MM.1S (cell line): ENCODE measurements at regions not wholly inside any gene's neighbourhood (a gene's known extent, or its start where the extent isn't known, plus 50 kb on each side); places are given as distances from the start of the nearest gene placed in this dataset.

Source experiments
- DNase-seq: peaks from one replicate; pipeline ENCODE4 v3.0.0-alpha.2; 2015
- H2AFZ ChIP-seq: fragments of 300-600 bp; sonication (generic); 2 replicates; pipeline ENCODE4 v1.6.0; 2016; ENCODE audit warnings: antibody characterized with exemption, low read length
- H3F3A ChIP-seq: fragments of 300-600 bp; sonication (generic); 2 replicates; pipeline ENCODE4 v1.6.1; 2016; ENCODE audit warnings: mild to moderate bottlenecking, antibody characterized with exemption, low read length, moderate library complexity, mixed read lengths; ENCODE audit not compliant: insufficient read depth
- H3K27ac ChIP-seq: fragments of 300-600 bp; sonication (generic); 2 replicates; pipeline ENCODE4 v1.5.1; 2016; ENCODE audit warnings: mild to moderate bottlenecking, low read length
- H3K27me3 ChIP-seq: fragments of 300-600 bp; sonication (generic); replicated peaks from 2 replicates; pipeline ENCODE4 v1.6.0; 2016; ENCODE audit warnings: low read length; ENCODE audit not compliant: insufficient read depth
- H3K36me3 ChIP-seq: fragments of 300-600 bp; sonication (generic); replicated peaks from 2 replicates; pipeline ENCODE4 v1.6.1; 2016; ENCODE audit warnings: mild to moderate bottlenecking, low read length, mixed read lengths; ENCODE audit not compliant: insufficient read depth
- H3K4me1 ChIP-seq: fragments of 300-600 bp; sonication (generic); 2 replicates; pipeline ENCODE4 v1.6.1; 2016; ENCODE audit warnings: low read length, mixed read lengths
- H3K4me2 ChIP-seq: fragments of 300-600 bp; sonication (generic); 2 replicates; pipeline ENCODE4 v1.6.0; 2016; ENCODE audit warnings: low read depth, low read length
- H3K4me3 ChIP-seq: fragments of 300-600 bp; sonication (generic); 2 replicates; pipeline ENCODE4 v1.5.1; 2016; ENCODE audit warnings: low read length, mixed read lengths
- H3K79me2 ChIP-seq: fragments of 300-600 bp; sonication (generic); 2 replicates; pipeline ENCODE4 v1.6.1; 2016; ENCODE audit warnings: mixed run types, low read length, mixed read lengths
- H3K9ac ChIP-seq: fragments of 300-600 bp; sonication (generic); 2 replicates; pipeline ENCODE4 v1.6.1; 2016; ENCODE audit warnings: low read length, mixed read lengths
- H3K9me2 ChIP-seq: fragments of 300-600 bp; sonication (generic); replicated peaks from 2 replicates; pipeline ENCODE4 v1.6.1; 2016; ENCODE audit warnings: mild to moderate bottlenecking, low read length, mixed read lengths; ENCODE audit not compliant: insufficient read depth
- H3K9me3 ChIP-seq: fragments of 300-600 bp; sonication (generic); replicated peaks from 2 replicates; pipeline ENCODE4 v1.6.1; 2016; ENCODE audit warnings: mild to moderate bottlenecking, low read length, mixed read lengths; ENCODE audit not compliant: insufficient read depth
- H4K20me1 ChIP-seq: fragments of 300-600 bp; sonication (generic); 2 replicates; pipeline ENCODE4 v1.6.1; 2016; ENCODE audit warnings: mild to moderate bottlenecking, low read length, moderate library complexity, mixed read lengths; ENCODE audit not compliant: insufficient read depth
- EZH2 ChIP-seq: fragments of 300-600 bp; sonication (generic); optimal IDR thresholded peaks from 2 replicates; pipeline ENCODE3; 2017; ENCODE audit warnings: low read depth, mild to moderate bottlenecking, antibody characterized with exemption, low read length, mixed read lengths
- EZH2phosphoT487 ChIP-seq: fragments of 300-600 bp; sonication (generic); IDR thresholded peaks from 2 replicates; pipeline ENCODE4 v1.6.1; 2018; ENCODE audit warnings: antibody characterized with exemption, low read length
- TF ChIP-seq, protein P1 (sequence below): fragments of 300-600 bp; sonication (generic); IDR thresholded peaks from 2 replicates; pipeline ENCODE4 v1.5.1; 2016; ENCODE audit warnings: antibody characterized with exemption, low read length, mixed read lengths

DNA sequence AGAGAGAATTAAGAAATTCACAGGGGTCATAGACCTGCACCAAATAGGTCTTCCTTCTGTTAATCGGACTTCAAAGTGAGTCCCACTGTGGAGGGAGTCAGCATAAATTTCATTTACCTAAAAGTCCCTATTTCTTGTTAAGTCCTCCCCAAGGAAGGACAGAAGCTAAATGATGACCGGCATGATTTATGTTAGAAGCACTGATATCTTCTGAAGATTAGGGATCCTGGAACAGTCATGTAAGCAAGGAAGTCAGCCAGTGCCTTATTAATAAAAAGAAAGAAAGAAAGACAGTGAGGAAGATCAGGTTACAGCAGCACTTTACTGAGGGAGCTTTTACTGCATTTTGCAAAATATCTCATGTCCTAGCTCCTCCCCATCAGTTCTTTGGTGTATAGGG lies 287.5 kb downstream of the FOXG1 start:
- Histone ChIP-seq H3K27ac (no peak overlapping the region), H3K9me2 (no peaks in the 10 kb centered on the region), H3K4me1 (peaks cover 4% of the 10 kb centered on the region; the same call in 1 of the 2 replicates), H3K79me2 (no peaks in the 10 kb centered on the region), H3F3A (no peaks in the 10 kb centered on the region), H3K4me2 (no peak overlapping the region), H3K9me3 (no peaks in the 10 kb centered on the region), H4K20me1 (no peaks in the 10 kb centered on the region), H3K27me3 (no peaks in the 10 kb centered on the region), H3K9ac (no peak overlapping the region), H3K4me3 (no peak overlapping the region), H3K36me3 (no peaks in the 10 kb centered on the region), H2AFZ (no peak overlapping the region)
- no peak for TF ChIP-seq EZH2phosphoT487
- TF ChIP-seq, protein P1, sequence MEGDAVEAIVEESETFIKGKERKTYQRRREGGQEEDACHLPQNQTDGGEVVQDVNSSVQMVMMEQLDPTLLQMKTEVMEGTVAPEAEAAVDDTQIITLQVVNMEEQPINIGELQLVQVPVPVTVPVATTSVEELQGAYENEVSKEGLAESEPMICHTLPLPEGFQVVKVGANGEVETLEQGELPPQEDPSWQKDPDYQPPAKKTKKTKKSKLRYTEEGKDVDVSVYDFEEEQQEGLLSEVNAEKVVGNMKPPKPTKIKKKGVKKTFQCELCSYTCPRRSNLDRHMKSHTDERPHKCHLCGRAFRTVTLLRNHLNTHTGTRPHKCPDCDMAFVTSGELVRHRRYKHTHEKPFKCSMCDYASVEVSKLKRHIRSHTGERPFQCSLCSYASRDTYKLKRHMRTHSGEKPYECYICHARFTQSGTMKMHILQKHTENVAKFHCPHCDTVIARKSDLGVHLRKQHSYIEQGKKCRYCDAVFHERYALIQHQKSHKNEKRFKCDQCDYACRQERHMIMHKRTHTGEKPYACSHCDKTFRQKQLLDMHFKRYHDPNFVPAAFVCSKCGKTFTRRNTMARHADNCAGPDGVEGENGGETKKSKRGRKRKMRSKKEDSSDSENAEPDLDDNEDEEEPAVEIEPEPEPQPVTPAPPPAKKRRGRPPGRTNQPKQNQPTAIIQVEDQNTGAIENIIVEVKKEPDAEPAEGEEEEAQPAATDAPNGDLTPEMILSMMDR, result no peak
- TF ChIP-seq EZH2, result no peak
- no peak for DNase-seq

DNA sequence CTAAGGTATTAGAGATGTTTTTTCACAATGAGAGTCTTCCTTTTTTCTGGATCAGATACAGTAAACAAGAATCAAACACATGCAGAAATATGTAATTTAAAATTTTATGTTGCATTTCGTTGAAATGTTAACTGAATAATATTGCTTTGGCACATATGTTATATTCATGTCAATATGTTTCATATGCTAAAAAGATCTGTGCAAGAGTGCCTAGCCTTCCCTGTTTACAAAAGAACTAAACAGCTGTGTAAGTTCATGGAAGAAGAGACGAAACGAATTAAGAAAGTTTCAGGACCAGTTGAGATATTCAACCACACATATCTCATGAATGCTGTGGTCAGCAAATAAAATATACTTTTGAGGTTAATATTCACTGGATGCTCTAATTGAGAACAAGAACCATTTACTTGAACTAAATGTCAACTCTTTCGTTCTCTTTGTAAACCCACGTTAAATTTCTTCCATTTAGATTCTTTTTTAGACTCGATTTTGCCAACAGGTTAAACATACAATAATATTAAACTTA lies 289.5 kb downstream of the FOXG1 start:
- Histone ChIP-seq H3K36me3 (no peaks in the 10 kb centered on the region), H4K20me1 (no peaks in the 10 kb centered on the region), H3K9ac (no peak overlapping the region), H3K4me2 (no peak overlapping the region), H3F3A (no peaks in the 10 kb centered on the region), H2AFZ (no peak overlapping the region), H3K79me2 (no peaks in the 10 kb centered on the region), H3K27ac (no peak overlapping the region), H3K9me3 (no peaks in the 10 kb centered on the region), H3K27me3 (no peaks in the 10 kb centered on the region), H3K4me1 (peaks cover 4% of the 10 kb centered on the region; the same call in 1 of the 2 replicates), H3K4me3 (no peak overlapping the region), H3K9me2 (no peaks in the 10 kb centered on the region)
- peak; percentile 27 for DNase-seq
- TF ChIP-seq, protein P1, result no peak
- TF ChIP-seq EZH2 (no peak), EZH2phosphoT487 (no peak)

DNA sequence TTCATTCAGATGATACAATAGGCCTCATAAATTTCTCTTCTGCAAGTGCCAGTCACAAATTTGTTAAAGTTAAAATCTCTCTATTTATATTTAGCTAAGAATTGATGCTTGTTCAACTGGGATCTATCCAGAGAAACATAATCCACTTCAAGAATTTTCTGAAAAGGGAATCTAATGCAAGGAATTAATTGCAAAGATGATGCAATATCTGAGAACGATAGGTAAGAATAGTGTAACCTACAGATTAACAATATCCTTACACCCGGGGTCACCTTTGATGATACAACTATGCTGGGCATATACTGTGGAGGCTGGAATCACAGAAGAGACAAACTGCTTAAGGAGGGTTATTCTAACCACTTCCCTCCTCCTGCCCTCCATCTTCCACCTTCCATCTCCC lies 295.1 kb downstream of the FOXG1 start:
- H2AFZ ChIP-seq, result no peak overlapping the region
- no peaks in the 10 kb centered on the region for H3K4me1 ChIP-seq
- no peak overlapping the region for H3K9ac ChIP-seq
- no peaks in the 10 kb centered on the region for H3K36me3 ChIP-seq
- no peaks in the 10 kb centered on the region for H3K9me2 ChIP-seq
- no peak overlapping the region for H3K4me3 ChIP-seq
- H4K20me1 ChIP-seq, result no peaks in the 10 kb centered on the region
- TF ChIP-seq EZH2phosphoT487 (no peak), EZH2 (no peak)
- TF ChIP-seq, protein P1, result no peak
- no peak overlapping the region for H3K4me2 ChIP-seq
- no peak overlapping the region for H3K27ac ChIP-seq
- no peaks in the 10 kb centered on the region for H3F3A ChIP-seq
- no peaks in the 10 kb centered on the region for H3K9me3 ChIP-seq
- no peak for DNase-seq
- H3K79me2 ChIP-seq, result no peaks in the 10 kb centered on the region
- H3K27me3 ChIP-seq, result no peaks in the 10 kb centered on the region
